Body of pancreas (tissue), 4 donors: ENCODE measurements at regions not wholly inside any gene's neighbourhood (a gene's known extent, or its start where the extent isn't known, plus 50 kb on each side); places are given as distances from the start of the nearest gene placed in this dataset.

Experiments used
- ATAC-seq: fragments of 150-250 bp; one replicate; pipeline ENCODE4 v1.9.1; 2016
- DNase-seq, 4 donors: peaks; one replicate each; pipeline ENCODE4 v3.0.0-alpha.2; 2019
- H3K27ac ChIP-seq, 4 donors: fragments of 200-600 bp; sonication (generic); 1 replicate in 3 of 4; 2 replicates in 1 of 4; pipeline versions ENCODE4 v1.5.1 to v1.6.1; 2016 to 2019; ENCODE audit warnings: mild to moderate bottlenecking in 1 of 4, mixed read lengths in 1 of 4, moderate library complexity in 1 of 4
- H3K27me3 ChIP-seq, 2 donors: fragments of 200-600 bp; sonication (generic); one replicate each; pipeline ENCODE4 v1.6.0; 2016; ENCODE audit warnings: mild to moderate bottlenecking in 1 of 2
- H3K36me3 ChIP-seq, 2 donors: fragments of 200-600 bp; sonication (generic); replicated peaks in 1 of 2; 2 replicates each; pipeline ENCODE4 v1.5.1; 2016; ENCODE audit warnings: low read depth in 2 of 2; ENCODE audit not compliant: insufficient read depth in 1 of 2
- H3K4me1 ChIP-seq: fragments of 200-600 bp; sonication (generic); one replicate; pipeline ENCODE4 v1.6.0; 2016
- H3K4me3 ChIP-seq, 2 donors: fragments of 200-600 bp; sonication (generic); 1 replicate in 1 of 2; 2 replicates in 1 of 2; pipeline ENCODE4 v1.5.1; 2016 to 2019
- H3K9me3 ChIP-seq, 3 donors: fragments of 200-600 bp; sonication (generic); 1 replicate in 2 of 3; 2 replicates in 1 of 3; pipeline ENCODE4 v1.5.1; 2016
- POLR2A ChIP-seq, 3 donors: fragments of 450-650 bp; IDR thresholded peaks; one replicate each; pipeline ENCODE4 v1.6.1; 2016; ENCODE audit warnings: antibody characterized with exemption in 3 of 3, mild to moderate bottlenecking in 2 of 3
- WGBS, 2 donors: methylation state at CpG; one replicate each; pipeline ENCODE4 v1.1.5; 2017; 5-methylcytosine and 5-hydroxymethylcytosine counted together
- intact Hi-C: fragments of 100-400 bp; cut with DNase I; formaldehyde crosslinking; loops from one replicate; pipeline ENCODE4 v1.15.1; 2023
- TF ChIP-seq, protein P1 (sequence below), 7 experiments: fragments of 450-650 bp in 4 of 7; fragments of 200-600 bp in 3 of 7; sonication (generic) in 3 of 7; IDR thresholded peaks; one replicate each; pipeline ENCODE4 v1.5.1; 2016 to 2019; ENCODE audit warnings: antibody characterized with exemption in 7 of 7

DNA sequence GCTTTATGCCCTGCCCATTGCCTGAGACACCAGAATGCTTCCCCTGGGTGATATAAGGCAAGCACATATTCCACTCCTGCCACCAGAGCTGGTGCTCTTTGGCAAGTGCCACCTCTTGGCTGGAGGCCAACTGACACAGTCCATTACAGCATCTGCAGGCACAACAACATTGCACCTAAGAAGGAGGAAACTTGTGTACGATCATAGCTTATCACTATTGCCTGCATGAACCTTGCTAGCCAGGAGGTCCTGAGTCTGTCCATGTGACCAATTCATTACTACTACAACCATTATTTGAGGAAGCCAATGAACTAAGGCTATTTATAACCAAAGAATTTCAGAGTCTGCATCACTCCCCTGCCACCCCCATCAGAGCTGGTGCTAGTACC, 119.8 kb upstream of the SCAF11 start:
- Histone ChIP-seq H3K9me3 (no peaks in the 10 kb centered on the region), H3K36me3 (no peaks in the 10 kb centered on the region), H3K27ac (no peak overlapping the region), H3K4me1 (no peaks in the 10 kb centered on the region), H3K4me3 (no peak overlapping the region), H3K27me3 (no peaks in the 10 kb centered on the region)
- intact Hi-C loops, result no loop called here
- peak; percentile 35 to 71 (median 54) for DNase-seq
- WGBS, 2 donors, result 0% methylated on average over 1 of the region's 1 CpG
- ATAC-seq, result peak; percentile 38
- TF ChIP-seq, protein P1, sequence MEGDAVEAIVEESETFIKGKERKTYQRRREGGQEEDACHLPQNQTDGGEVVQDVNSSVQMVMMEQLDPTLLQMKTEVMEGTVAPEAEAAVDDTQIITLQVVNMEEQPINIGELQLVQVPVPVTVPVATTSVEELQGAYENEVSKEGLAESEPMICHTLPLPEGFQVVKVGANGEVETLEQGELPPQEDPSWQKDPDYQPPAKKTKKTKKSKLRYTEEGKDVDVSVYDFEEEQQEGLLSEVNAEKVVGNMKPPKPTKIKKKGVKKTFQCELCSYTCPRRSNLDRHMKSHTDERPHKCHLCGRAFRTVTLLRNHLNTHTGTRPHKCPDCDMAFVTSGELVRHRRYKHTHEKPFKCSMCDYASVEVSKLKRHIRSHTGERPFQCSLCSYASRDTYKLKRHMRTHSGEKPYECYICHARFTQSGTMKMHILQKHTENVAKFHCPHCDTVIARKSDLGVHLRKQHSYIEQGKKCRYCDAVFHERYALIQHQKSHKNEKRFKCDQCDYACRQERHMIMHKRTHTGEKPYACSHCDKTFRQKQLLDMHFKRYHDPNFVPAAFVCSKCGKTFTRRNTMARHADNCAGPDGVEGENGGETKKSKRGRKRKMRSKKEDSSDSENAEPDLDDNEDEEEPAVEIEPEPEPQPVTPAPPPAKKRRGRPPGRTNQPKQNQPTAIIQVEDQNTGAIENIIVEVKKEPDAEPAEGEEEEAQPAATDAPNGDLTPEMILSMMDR (IDR thresholded peaks at IDR 0.05), result no peak
- no peak for TF ChIP-seq POLR2A (IDR thresholded peaks at IDR 0.05)

DNA sequence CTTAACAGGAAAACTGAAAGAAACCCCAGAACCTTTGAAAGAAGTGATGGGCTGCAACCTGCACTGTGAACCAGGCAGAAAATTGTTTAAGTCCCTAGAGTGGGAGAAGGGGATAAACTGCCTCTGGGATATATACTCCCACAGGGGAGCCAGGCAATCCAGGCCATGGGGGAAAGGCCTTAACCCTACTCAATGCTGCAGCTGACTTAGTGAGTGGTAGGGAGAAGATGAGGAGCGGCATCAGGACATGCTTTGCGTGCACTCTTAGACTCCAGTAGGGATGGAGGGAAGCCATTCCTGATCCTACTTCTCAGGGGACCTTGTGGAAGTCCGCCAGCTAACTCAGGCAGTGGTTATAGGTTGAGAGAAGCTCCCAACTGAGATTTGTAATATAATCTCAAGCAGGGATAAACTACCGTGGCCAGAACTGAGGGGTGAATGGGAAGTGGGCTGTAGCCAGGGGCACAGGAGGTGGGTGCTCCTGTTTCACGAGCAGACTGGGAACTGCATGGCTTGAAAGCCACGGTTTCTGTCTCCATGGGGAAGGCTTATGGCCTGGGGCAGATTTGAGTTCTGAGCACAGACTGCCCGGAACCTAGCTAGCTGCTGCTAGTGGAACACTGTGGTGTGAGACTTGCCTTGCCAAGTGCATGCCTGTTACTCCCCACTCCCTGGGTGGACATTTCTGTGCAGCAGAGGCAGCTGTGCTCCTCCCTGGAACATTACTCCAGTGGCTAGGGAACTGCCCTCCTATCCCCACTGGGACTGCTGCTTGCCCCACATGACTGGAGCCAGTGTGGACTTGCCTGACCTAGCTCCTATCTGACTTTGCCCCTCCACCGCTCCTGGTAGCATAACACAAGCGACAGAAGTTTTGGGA, 119.2 kb upstream of the SCAF11 start:
- no peak for TF ChIP-seq POLR2A (IDR thresholded peaks at IDR 0.05)
- TF ChIP-seq, protein P1 (IDR thresholded peaks at IDR 0.05), result no peak
- H3K4me1 ChIP-seq, result no peaks in the 10 kb centered on the region
- 76 to 87% methylated on average over 6 to 9 of the region's 9 CpGs for WGBS, 2 donors
- no peaks in the 10 kb centered on the region for H3K36me3 ChIP-seq
- no peaks in the 10 kb centered on the region for H3K9me3 ChIP-seq
- no peak overlapping the region for H3K4me3 ChIP-seq
- no peak overlapping the region for H3K27ac ChIP-seq
- intact Hi-C loops, result no loop called here
- DNase-seq, result no peak
- no peak for ATAC-seq
- H3K27me3 ChIP-seq, result no peaks in the 10 kb centered on the region

DNA sequence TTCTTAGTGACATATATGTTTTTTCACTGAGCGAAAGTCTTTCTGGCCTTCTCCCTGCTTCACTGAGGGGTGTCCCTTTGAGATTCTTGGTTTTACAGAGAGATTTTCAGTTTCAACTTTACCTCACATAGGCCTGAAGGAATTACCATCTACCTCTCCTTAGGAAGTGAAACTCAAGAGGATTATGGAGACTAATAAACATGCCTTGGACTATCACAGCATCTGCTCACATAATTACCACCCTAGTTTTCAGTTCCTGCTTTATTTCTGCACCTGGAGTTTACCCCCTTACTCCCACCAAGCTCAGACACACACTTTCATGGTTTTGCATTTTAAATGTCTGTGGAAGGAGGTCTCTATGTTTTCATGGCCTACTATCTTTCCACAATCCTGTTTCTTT, 118.3 kb upstream of the SCAF11 start:
- 86 to 97% methylated on average over 1 of the region's 1 CpG for WGBS, 2 donors
- no peak overlapping the region for H3K4me3 ChIP-seq
- ATAC-seq (no peak), DNase-seq (no peak)
- intact Hi-C loops, result no loop called here
- no peak for TF ChIP-seq POLR2A (IDR thresholded peaks at IDR 0.05)
- TF ChIP-seq, protein P1 (IDR thresholded peaks at IDR 0.05), result no peak
- no peaks in the 10 kb centered on the region for H3K27me3 ChIP-seq
- no peak overlapping the region for H3K27ac ChIP-seq
- H3K36me3 ChIP-seq, result no peaks in the 10 kb centered on the region
- no peaks in the 10 kb centered on the region for H3K9me3 ChIP-seq
- H3K4me1 ChIP-seq, result no peaks in the 10 kb centered on the region

DNA sequence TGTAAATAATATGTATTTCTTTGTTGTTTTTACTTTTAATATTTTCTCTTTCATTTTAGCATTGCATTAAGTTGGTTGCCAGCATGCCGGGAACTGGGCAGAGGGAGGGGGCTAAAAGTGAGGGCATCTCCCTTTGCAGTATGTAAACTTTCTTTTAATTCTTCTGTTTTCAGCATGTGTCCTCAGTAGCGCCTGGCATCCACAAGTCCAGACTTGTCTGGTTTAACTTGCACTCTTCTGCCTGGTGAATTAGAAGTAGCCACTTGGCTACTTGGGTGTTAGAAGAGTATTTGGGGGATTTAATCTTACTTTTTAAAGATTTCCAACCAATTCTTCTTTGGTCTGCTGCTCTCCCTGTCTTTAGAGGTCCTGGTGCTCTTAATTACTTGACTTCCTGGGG, 117.2 kb upstream of the SCAF11 start:
- intact Hi-C loops, result no loop called here
- no peaks in the 10 kb centered on the region for H3K4me1 ChIP-seq
- H3K27ac ChIP-seq, result no peak overlapping the region
- no peaks in the 10 kb centered on the region for H3K9me3 ChIP-seq
- WGBS, 2 donors, result 92 to 95% methylated on average over 2 of the region's 2 CpGs
- no peaks in the 10 kb centered on the region for H3K36me3 ChIP-seq
- H3K27me3 ChIP-seq, result no peaks in the 10 kb centered on the region
- no peak for TF ChIP-seq POLR2A (IDR thresholded peaks at IDR 0.05)
- TF ChIP-seq, protein P1 (IDR thresholded peaks at IDR 0.05), result no peak
- no peak for DNase-seq
- no peak overlapping the region for H3K4me3 ChIP-seq
- ATAC-seq, result no peak

DNA sequence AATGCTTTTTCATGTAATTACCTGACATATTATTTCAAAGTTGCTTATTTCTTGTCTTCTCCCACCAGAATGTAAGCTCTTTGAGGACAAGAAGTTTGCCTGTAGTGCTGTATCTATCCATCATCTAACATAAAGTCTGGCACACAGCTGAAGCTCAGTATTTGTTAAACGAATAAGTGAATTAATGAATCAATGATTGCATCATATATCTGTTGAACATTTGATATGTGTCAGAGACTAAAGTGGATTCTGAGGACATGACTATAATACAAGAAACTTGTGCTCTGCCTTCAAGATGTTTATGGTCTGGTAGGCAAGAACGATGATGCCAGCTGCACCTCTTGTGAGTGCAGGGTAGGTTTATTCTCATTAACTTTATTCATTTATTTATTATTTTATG, 115.4 kb upstream of the SCAF11 start:
- Histone ChIP-seq H3K9me3 (no peaks in the 10 kb centered on the region), H3K4me1 (no peaks in the 10 kb centered on the region), H3K36me3 (no peaks in the 10 kb centered on the region), H3K4me3 (no peak overlapping the region), H3K27me3 (no peaks in the 10 kb centered on the region), H3K27ac (no peak overlapping the region)
- DNase-seq (no peak), ATAC-seq (no peak)
- intact Hi-C loops, result no loop called here
- TF ChIP-seq, protein P1 (IDR thresholded peaks at IDR 0.05), result no peak
- TF ChIP-seq POLR2A (IDR thresholded peaks at IDR 0.05), result no peak
- WGBS, 2 donors, result 64 to 81% methylated on average over 2 of the region's 2 CpGs
